GM12892 (cell line): ENCODE measurements at regions not wholly inside any gene's neighbourhood (a gene's known extent, or its start where the extent isn't known, plus 50 kb on each side); places are given as distances from the start of the nearest gene placed in this dataset.

ENCODE experiments used
- DNase-seq: peaks from one replicate; pipeline ENCODE4 v3.0.0; 2011; ENCODE audit not compliant: insufficient read length
- FAIRE-seq: peaks from 2 replicates; lab custom pipeline; 2011; peaks lifted over from hg19 to GRCh38; lab: Jason Lieb, UNC
- POLR2A ChIP-seq: IDR thresholded peaks from 2 replicates; pipeline ENCODE4 v1.6.1; 2011; ENCODE audit warnings: low read depth, low read length, control low read depth
- POLR2AphosphoS5 ChIP-seq: IDR thresholded peaks from 2 replicates; pipeline ENCODE4 v1.6.1; 2011; ENCODE audit warnings: low read depth, low read length, control low read depth
- TAF1 ChIP-seq: IDR thresholded peaks from 2 replicates; pipeline ENCODE4 v1.6.1; 2011; ENCODE audit warnings: low read depth, mild to moderate bottlenecking, control low read depth, low read length, borderline replicate concordance

DNA sequence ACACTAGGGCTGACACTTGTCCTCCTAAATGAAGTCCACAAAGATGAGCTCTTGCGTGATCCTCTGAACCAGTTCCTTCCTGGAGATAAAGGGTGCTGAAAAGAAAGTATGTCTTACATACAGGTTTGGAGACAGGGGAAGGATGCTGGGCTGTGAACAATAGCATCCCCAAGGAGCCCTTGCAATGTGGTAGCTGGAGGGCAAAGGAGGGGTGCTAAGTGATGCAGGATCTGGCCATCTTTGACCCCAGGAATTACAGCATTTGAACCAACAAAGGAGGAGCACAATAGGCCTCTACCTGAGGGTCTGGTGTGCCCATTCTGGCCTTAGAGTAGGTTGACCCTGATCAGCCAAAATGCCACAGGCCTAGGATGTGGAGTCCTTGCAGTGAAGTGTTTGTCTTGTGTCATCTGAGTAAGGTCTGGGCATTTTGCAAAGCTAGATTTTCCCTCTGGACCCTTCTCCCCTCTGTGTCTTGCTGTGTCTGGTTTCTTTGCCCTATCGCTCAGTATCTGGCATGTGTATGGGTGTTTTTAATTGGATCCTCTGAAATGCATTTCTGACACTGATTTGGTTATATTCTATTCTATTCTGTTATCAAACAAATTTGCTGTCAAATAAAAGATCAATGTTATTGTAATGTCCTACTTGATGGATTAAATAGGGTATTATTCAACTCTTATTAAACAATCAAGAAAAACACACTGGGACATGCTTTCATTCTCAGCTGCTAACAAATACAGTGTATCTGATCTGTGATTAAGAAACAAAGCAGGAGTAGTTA is 364.8 kb upstream of the MEIS1 start:
- no peak for FAIRE-seq
- no peak for DNase-seq

DNA sequence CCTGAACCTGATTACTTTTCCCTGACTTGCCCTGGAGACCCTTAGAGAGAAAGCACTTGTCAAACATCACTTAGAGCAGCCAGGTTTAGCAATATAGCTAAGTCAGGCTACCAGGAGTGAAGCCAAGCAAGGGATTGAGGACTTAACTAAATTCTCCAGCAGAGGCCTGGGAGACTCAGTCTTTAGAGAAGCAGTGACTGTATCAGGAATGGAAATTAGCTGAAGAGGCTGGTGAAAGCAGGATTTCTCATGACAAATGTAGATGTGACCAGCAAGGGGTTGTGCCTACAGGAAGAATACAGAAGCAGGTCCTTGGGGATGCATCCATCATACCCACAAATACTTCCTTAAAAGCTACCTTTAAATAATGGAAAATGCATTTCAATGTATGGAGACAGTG is 368.9 kb upstream of the MEIS1 start:
- DNase-seq = no peak
- FAIRE-seq = no peak
- TF ChIP-seq POLR2AphosphoS5 (no peak), POLR2A (no peak), TAF1 (no peak)

More for the DNA sequence above, 364.8 kb upstream of the MEIS1 start:
- TF ChIP-seq TAF1 (no peak), POLR2AphosphoS5 (no peak), POLR2A (no peak)

- FAIRE-seq = no peak
- TF ChIP-seq TAF1 (no peak), POLR2A (no peak), POLR2AphosphoS5 (no peak)
- DNase-seq = no peak
Observed at GRCh38 chr2:66059332-66059731, 375.6 kb upstream of the MEIS1 start.

GRCh38 chr2:66058675-66059074 is 376.2 kb upstream of the MEIS1 start:
- DNase-seq (no peak), FAIRE-seq (no peak)
- TF ChIP-seq POLR2A = no peak
- no peak for TF ChIP-seq TAF1
- TF ChIP-seq POLR2AphosphoS5 = no peak

DNA sequence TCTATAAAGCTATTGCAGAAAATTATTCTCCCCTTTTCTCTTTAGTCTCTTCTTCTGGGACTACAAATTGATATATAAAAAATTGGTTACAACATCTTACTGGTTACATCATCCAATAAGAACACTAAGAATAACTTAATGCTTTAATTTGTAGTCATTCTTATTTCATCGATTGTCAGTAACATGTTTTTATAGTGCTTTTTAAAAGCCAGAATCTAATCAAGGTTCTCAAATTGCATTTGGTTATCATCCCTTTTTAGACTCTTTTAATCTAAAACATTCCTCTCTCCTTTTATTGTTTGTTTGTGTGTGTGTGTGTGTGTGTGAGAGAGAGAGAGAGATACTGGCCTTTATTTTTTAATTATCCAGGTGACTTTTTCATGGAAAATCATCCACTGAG is 377.1 kb upstream of the MEIS1 start:
- FAIRE-seq = no peak
- DNase-seq = no peak
- TF ChIP-seq POLR2A = no peak
- no peak for TF ChIP-seq POLR2AphosphoS5

DNA sequence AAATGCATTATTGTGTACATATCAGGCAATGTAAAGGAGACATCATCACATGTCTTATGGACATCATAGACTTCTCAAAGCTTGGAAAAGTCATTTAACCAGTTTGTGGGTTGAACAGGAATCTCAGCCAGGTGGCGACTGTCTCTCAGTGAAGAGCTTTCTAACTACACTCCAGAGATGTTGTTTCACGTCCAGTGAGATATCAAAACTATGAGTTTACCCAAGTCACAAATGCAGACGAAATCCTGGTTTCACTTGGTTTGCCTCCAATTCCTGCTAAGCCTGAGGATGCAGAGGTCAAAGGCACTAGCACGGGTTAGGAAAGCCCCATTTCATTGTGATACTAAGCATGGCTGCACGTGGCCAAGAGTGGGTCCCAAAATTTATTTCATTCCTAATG is 384.5 kb upstream of the MEIS1 start:
- no peak for DNase-seq

DNA sequence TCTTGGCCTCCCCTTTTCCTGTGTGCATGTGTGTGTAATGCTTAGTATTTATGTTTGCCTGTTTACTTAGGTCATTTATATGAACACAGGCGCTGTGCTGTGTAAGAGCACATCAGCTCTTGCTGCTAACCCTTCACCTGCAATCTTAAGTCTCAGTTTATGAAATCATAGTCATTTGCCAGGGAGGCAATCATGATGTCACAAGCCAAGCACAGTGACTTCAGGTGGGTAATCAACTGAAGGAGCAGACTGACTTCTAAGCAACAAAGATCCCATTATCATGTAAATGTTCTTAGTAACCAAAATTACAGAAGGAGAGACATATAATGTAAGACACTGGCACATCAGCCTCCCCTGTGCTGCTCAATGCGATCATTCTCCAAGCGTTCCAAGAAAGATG is 386.3 kb upstream of the MEIS1 start:
- DNase-seq = no peak
- FAIRE-seq = no peak
- TF ChIP-seq POLR2AphosphoS5 (no peak), TAF1 (no peak)

More for the DNA sequence above, 384.5 kb upstream of the MEIS1 start:
- FAIRE-seq = no peak
- TF ChIP-seq TAF1 = no peak
- no peak for TF ChIP-seq POLR2A
- TF ChIP-seq POLR2AphosphoS5 = no peak

GRCh38 chr2:66041902-66042657 is 392.8 kb upstream of the MEIS1 start:
- DNase-seq (no peak), FAIRE-seq (no peak)
- TF ChIP-seq POLR2AphosphoS5 (no peak), POLR2A (no peak), TAF1 (no peak)

DNA sequence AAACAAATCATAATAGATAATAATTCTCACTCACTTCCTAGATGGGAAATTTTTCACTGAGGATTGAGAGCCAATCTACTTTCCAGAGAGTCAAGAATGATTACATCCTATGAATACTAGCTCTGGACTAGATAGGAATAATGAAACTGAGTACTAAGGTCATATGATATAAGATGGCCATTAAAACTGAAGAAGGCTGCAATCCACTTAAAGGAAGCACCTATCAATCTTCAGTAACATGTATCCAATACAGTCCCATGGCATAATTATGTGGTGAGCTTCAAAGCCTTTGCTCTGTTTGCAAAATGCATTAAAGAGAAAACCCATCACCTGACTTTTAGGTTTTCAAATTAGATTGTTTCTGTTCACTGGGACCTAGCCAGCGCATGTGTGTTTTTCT is 398.0 kb upstream of the MEIS1 start:
- FAIRE-seq = no peak
- no peak for DNase-seq
- TF ChIP-seq POLR2A = no peak
- no peak for TF ChIP-seq POLR2AphosphoS5
- TF ChIP-seq TAF1 = no peak

DNA sequence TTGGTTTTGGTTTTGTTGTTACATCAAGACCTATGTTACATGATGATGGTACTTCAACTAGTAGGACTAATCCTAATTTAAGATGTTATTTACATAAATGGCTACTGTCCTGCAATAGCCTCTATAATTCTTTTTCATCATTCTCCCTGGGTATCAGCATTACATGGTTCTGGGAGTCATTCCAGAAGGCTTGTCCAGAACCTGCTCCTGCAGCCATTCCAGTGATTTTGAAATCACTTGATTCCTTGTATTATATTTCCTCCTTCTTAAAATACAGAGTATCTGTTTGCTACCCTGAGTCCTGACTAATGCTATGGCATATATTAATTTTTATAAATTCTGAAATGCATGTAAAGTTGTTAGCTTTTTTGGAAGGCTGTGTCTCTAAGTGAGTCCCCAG is 400.5 kb upstream of the MEIS1 start:
- FAIRE-seq (no peak), DNase-seq (no peak)
- TF ChIP-seq TAF1 (no peak), POLR2A (no peak), POLR2AphosphoS5 (no peak)

DNA sequence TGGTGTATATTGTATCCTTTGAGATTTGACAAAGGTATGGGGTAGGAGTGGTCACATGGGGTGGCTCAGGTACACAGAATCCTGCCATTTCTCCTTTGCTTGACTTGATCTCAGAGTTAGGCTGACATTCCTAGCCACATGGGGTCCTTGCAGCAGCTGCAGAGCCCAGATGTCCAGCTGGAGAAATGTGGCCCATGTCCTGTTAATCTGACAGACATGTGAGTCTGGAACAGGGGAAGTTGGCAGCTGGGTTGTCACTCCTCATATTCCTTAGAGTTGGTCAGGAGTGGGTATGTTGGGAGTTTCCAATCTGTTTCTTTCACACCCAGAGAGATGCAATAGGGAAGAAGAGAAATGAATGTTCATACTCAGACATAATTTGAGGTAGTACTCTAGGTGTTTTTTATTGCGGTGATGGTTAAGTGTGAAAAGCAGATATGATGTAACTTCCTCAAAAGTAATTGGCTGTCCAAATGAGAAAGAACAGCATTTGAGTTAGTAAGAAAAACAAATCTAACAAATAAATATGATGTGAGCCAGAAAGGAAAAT is 402.6 kb upstream of the MEIS1 start:
- FAIRE-seq (no peak), DNase-seq (no peak)
- no peak for TF ChIP-seq POLR2AphosphoS5
- no peak for TF ChIP-seq TAF1
- no peak for TF ChIP-seq POLR2A

GRCh38 chr2:66031236-66031635 is 403.7 kb upstream of the MEIS1 start:
- DNase-seq (no peak), FAIRE-seq (no peak)
- TF ChIP-seq POLR2AphosphoS5 (no peak), TAF1 (no peak), POLR2A (no peak)
